K562 (cell line): ENCODE measurements at regions not wholly inside any gene's neighbourhood (a gene's known extent, or its start where the extent isn't known, plus 50 kb on each side); places are given as distances from the start of the nearest gene placed in this dataset.

Experiments used
- EZH2 ChIP-seq: IDR thresholded peaks from 2 replicates; pipeline ENCODE4 v1.6.1; 2012; ENCODE audit warnings: low read depth, mild to moderate bottlenecking, inconsistent platforms, low read length, borderline replicate concordance
- GTF2A2 ChIP-seq: IDR thresholded peaks from 2 replicates; pipeline ENCODE4 v1.6.1; 2016; ENCODE audit warnings: mild to moderate bottlenecking, missing genetic modification characterization, missing compliant biosample characterization
- JUNB ChIP-seq: fragments of 450-650 bp; formaldehyde crosslinking; conservative IDR thresholded peaks from 2 replicates; pipeline ENCODE4 v1.4.0; 2020; ENCODE audit warnings: mild to moderate bottlenecking
- NR3C1 ChIP-seq: sonication (generic); formaldehyde crosslinking; IDR thresholded peaks from 2 replicates; pipeline ENCODE4 v1.8.1; 2022; ENCODE audit warnings: missing genetic modification reagents
- POLR2AphosphoS5 ChIP-seq: IDR thresholded peaks from 2 replicates; pipeline ENCODE4 v1.6.1; 2011; ENCODE audit warnings: mild to moderate bottlenecking, low read depth, low read length, moderate library complexity; ENCODE audit not compliant: control insufficient read depth, insufficient read depth
- RAD51 ChIP-seq: fragments of 450-650 bp; IDR thresholded peaks from 2 replicates; pipeline ENCODE4 v1.7.1; 2016; ENCODE audit warnings: low read depth, mild to moderate bottlenecking, borderline replicate concordance
- TAF1 ChIP-seq: IDR thresholded peaks from 2 replicates; pipeline ENCODE4 v1.6.1; 2011; ENCODE audit warnings: mild to moderate bottlenecking, low read length, moderate library complexity; ENCODE audit not compliant: insufficient read depth, control insufficient read depth, severe bottlenecking; ENCODE audit errors: extremely low read depth
- XRCC5 ChIP-seq: fragments of 200-400 bp; formaldehyde crosslinking; IDR thresholded peaks from 2 replicates; pipeline ENCODE4 v1.6.1; 2017; ENCODE audit warnings: low read depth, mild to moderate bottlenecking, low read length
- ZNF217 ChIP-seq: sonication (generic); formaldehyde crosslinking; IDR thresholded peaks from 2 replicates; pipeline ENCODE4 v1.8.0; 2022; ENCODE audit warnings: mild to moderate bottlenecking, missing genetic modification reagents
- ZNF274 ChIP-seq: IDR thresholded peaks from 2 replicates; pipeline ENCODE4 v1.6.1; 2011; ENCODE audit warnings: low read depth, mild to moderate bottlenecking, low read length, moderate library complexity, borderline replicate concordance
- ZNF583 ChIP-seq: fragments of 250-450 bp; sonication (Bioruptor Pico); IDR thresholded peaks from 2 replicates; pipeline ENCODE4 v1.4.0; 2020
- TF ChIP-seq, protein P1 (sequence below), 2 experiments: fragments of 250-450 bp in 1 of 2; fragments of 450-650 bp in 1 of 2; sonication (Bioruptor Pico) in 1 of 2; IDR thresholded peaks; 2 replicates each; pipeline versions ENCODE4 v1.6.1 to v1.8.0; 2016 to 2021; ENCODE audit warnings: mild to moderate bottlenecking in 2 of 2, moderate library complexity in 2 of 2, missing compliant biosample characterization in 1 of 2, missing genetic modification characterization in 1 of 2
- TF ChIP-seq, protein P2 (sequence below), 2 experiments: fragments of 450-650 bp; formaldehyde crosslinking in 1 of 2; IDR thresholded peaks; 2 replicates each; pipeline versions ENCODE4 v1.4.0 to v1.6.1; 2014 to 2020; ENCODE audit warnings: mild to moderate bottlenecking in 2 of 2, borderline replicate concordance in 1 of 2, low read depth in 1 of 2

DNA sequence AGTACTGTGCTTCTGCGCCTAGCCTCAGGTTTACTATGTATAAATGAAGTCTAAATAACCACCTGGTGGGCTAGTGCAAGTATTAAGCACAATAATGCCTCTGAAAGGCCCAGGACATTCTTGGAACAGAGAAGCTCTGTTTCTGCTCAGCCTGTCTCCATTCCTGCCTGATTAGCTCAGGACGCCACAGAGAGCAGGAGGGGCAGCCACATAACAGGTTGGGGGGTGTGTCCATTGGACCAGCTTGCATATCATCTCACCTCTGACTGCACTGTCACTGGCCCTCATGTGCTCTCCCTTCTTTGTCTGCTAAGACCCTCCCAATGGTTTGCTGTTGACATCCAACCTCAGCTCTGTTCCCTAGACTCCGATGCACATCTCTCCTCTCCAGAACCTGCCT is 52.8 kb upstream of the IKZF1 start:
- TF ChIP-seq RAD51: no peak
- TF ChIP-seq JUNB (CRISPR knock-in tag): no peak
- no peak for TF ChIP-seq TAF1
- TF ChIP-seq, protein P1, sequence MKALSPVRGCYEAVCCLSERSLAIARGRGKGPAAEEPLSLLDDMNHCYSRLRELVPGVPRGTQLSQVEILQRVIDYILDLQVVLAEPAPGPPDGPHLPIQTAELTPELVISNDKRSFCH (CRISPR knock-in tag; IDR thresholded peaks at IDR 0.05): no peak
- TF ChIP-seq, protein P1 (tag; IDR thresholded peaks at IDR 0.05): no peak
- no peak for TF ChIP-seq ZNF217 (CRISPR knock-in tag)
- TF ChIP-seq XRCC5: no peak
- no peak for TF ChIP-seq POLR2AphosphoS5
- no peak for TF ChIP-seq GTF2A2 (tag)
- TF ChIP-seq, protein P2, sequence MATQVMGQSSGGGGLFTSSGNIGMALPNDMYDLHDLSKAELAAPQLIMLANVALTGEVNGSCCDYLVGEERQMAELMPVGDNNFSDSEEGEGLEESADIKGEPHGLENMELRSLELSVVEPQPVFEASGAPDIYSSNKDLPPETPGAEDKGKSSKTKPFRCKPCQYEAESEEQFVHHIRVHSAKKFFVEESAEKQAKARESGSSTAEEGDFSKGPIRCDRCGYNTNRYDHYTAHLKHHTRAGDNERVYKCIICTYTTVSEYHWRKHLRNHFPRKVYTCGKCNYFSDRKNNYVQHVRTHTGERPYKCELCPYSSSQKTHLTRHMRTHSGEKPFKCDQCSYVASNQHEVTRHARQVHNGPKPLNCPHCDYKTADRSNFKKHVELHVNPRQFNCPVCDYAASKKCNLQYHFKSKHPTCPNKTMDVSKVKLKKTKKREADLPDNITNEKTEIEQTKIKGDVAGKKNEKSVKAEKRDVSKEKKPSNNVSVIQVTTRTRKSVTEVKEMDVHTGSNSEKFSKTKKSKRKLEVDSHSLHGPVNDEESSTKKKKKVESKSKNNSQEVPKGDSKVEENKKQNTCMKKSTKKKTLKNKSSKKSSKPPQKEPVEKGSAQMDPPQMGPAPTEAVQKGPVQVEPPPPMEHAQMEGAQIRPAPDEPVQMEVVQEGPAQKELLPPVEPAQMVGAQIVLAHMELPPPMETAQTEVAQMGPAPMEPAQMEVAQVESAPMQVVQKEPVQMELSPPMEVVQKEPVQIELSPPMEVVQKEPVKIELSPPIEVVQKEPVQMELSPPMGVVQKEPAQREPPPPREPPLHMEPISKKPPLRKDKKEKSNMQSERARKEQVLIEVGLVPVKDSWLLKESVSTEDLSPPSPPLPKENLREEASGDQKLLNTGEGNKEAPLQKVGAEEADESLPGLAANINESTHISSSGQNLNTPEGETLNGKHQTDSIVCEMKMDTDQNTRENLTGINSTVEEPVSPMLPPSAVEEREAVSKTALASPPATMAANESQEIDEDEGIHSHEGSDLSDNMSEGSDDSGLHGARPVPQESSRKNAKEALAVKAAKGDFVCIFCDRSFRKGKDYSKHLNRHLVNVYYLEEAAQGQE (IDR thresholded peaks at IDR 0.05; ENCODE audit: borderline replicate concordance): no peak
- TF ChIP-seq, protein P2 (CRISPR knock-in tag; IDR thresholded peaks at IDR 0.05; ENCODE audit: low read depth): no peak
- no peak for TF ChIP-seq EZH2
- no peak for TF ChIP-seq NR3C1 (CRISPR knock-in tag)
- TF ChIP-seq ZNF583 (CRISPR knock-in tag): no peak
- no peak for TF ChIP-seq ZNF274
